ENCODE measurements at regions not wholly inside any gene's neighbourhood (a gene's known extent, or its start where the extent isn't known, plus 50 kb on each side); places are given as distances from the start of the nearest gene placed in this dataset.

GRCh38 chr6:105598264-105598663 lies 195.4 kb upstream of the PREP start:
- Histone ChIP-seq H3K4me2 (ENCODE audit: low read length) (no peak overlapping the region), H3K4me3 (ENCODE audit: low read length) (no peak overlapping the region), H3K4me1 (ENCODE audit: low read length) (peaks cover 28% of the 10 kb centered on the region), H3K9ac (ENCODE audit: low read length) (no peak overlapping the region), H3K9me3 (ENCODE audit: insufficient read depth, low read length) (no peaks in the 10 kb centered on the region), H3K27me3 (ENCODE audit: low read depth, low read length) (no peaks in the 10 kb centered on the region), H3K79me2 (ENCODE audit: low read length) (no peaks in the 10 kb centered on the region), H2AFZ (ENCODE audit: low read depth, low read length) (no peak overlapping the region), H4K20me1 (ENCODE audit: insufficient read depth, low read length) (no peaks in the 10 kb centered on the region), H3K36me3 (replicated peaks; ENCODE audit: low read depth, low read length) (no peaks in the 10 kb centered on the region), H3K27ac (ENCODE audit: low read length) (no peak overlapping the region)
- no peak for TF ChIP-seq CTCF (IDR thresholded peaks at IDR 0.05; ENCODE audit: low read depth, low read length)
- no peak for TF ChIP-seq EZH2phosphoT487 (IDR thresholded peaks at IDR 0.05; ENCODE audit: low read depth)

GRCh38 chr6:105596284-105596755 lies 193.4 kb upstream of the PREP start:
- no peak overlapping the region for H3K4me3 ChIP-seq (ENCODE audit: low read length)
- no peaks in the 10 kb centered on the region for H3K36me3 ChIP-seq (replicated peaks; ENCODE audit: low read depth, low read length)
- no peak overlapping the region for H3K9ac ChIP-seq (ENCODE audit: low read length)
- TF ChIP-seq EZH2phosphoT487 (IDR thresholded peaks at IDR 0.05; ENCODE audit: low read depth) (no peak), CTCF (IDR thresholded peaks at IDR 0.05; ENCODE audit: low read depth, low read length) (no peak)
- H3K9me3 ChIP-seq (ENCODE audit: insufficient read depth, low read length) = no peaks in the 10 kb centered on the region
- H3K27me3 ChIP-seq (ENCODE audit: low read depth, low read length) = no peaks in the 10 kb centered on the region
- no peaks in the 10 kb centered on the region for H3K79me2 ChIP-seq (ENCODE audit: low read length)
- H3K4me2 ChIP-seq (ENCODE audit: low read length) = no peak overlapping the region
- no peak overlapping the region for H3K27ac ChIP-seq (ENCODE audit: low read length)
- no peak overlapping the region for H2AFZ ChIP-seq (ENCODE audit: low read depth, low read length)
- H4K20me1 ChIP-seq (ENCODE audit: insufficient read depth, low read length) = no peaks in the 10 kb centered on the region
- H3K4me1 ChIP-seq (ENCODE audit: low read length) = peaks cover 34% of the 10 kb centered on the region

- Histone ChIP-seq H3K4me2 (ENCODE audit: low read length) (no peak overlapping the region), H3K4me1 (ENCODE audit: low read length) (peaks cover 34% of the 10 kb centered on the region)
Observed at GRCh38 chr6:105595829-105596228, 192.9 kb upstream of the PREP start.

GRCh38 chr6:105594821-105595220 lies 191.9 kb upstream of the PREP start:
- H2AFZ ChIP-seq (ENCODE audit: low read depth, low read length) = no peak overlapping the region
- H3K9me3 ChIP-seq (ENCODE audit: insufficient read depth, low read length) = no peaks in the 10 kb centered on the region
- H3K27ac ChIP-seq (ENCODE audit: low read length) = no peak overlapping the region
- no peak for TF ChIP-seq CTCF (IDR thresholded peaks at IDR 0.05; ENCODE audit: low read depth, low read length)
- H3K36me3 ChIP-seq (replicated peaks; ENCODE audit: low read depth, low read length) = no peaks in the 10 kb centered on the region
- peaks cover 27% of the 10 kb centered on the region for H3K4me1 ChIP-seq (ENCODE audit: low read length)
- H3K79me2 ChIP-seq (ENCODE audit: low read length) = no peaks in the 10 kb centered on the region
- no peaks in the 10 kb centered on the region for H4K20me1 ChIP-seq (ENCODE audit: insufficient read depth, low read length)
- no peak overlapping the region for H3K4me2 ChIP-seq (ENCODE audit: low read length)
- no peak overlapping the region for H3K9ac ChIP-seq (ENCODE audit: low read length)
- H3K4me3 ChIP-seq (ENCODE audit: low read length) = no peak overlapping the region
- no peaks in the 10 kb centered on the region for H3K27me3 ChIP-seq (ENCODE audit: low read depth, low read length)

More at GRCh38 chr6:105595829-105596228, 192.9 kb upstream of the PREP start:
- Histone ChIP-seq H3K36me3 (replicated peaks; ENCODE audit: low read depth, low read length) (no peaks in the 10 kb centered on the region), H3K79me2 (ENCODE audit: low read length) (no peaks in the 10 kb centered on the region), H3K27me3 (ENCODE audit: low read depth, low read length) (no peaks in the 10 kb centered on the region), H3K9me3 (ENCODE audit: insufficient read depth, low read length) (no peaks in the 10 kb centered on the region), H2AFZ (ENCODE audit: low read depth, low read length) (no peak overlapping the region), H3K4me3 (ENCODE audit: low read length) (no peak overlapping the region), H4K20me1 (ENCODE audit: insufficient read depth, low read length) (no peaks in the 10 kb centered on the region), H3K9ac (ENCODE audit: low read length) (no peak overlapping the region), H3K27ac (ENCODE audit: low read length) (no peak overlapping the region)
- TF ChIP-seq EZH2phosphoT487 (IDR thresholded peaks at IDR 0.05; ENCODE audit: low read depth) (no peak), CTCF (IDR thresholded peaks at IDR 0.05; ENCODE audit: low read depth, low read length) (no peak)
